NB4 (cell line): ENCODE measurements at regions not wholly inside any gene's neighbourhood (a gene's known extent, or its start where the extent isn't known, plus 50 kb on each side); places are given as distances from the start of the nearest gene placed in this dataset.

ENCODE experiments used
- DNase-seq: peaks from one replicate; pipeline ENCODE4 v3.0.0; 2010; ENCODE audit warnings: low read depth
- H3K4me3 ChIP-seq: one replicate; pipeline ENCODE4 v1.5.1; 2011; ENCODE audit warnings: mild to moderate bottlenecking, low read depth, low read length, moderate library complexity
- MYC ChIP-seq: IDR thresholded peaks from 2 replicates; pipeline ENCODE4 v1.6.1; 2011; ENCODE audit warnings: low read depth, low read length
- POLR2A ChIP-seq: IDR thresholded peaks from 2 replicates; pipeline ENCODE4 v1.6.1; 2011; ENCODE audit warnings: mild to moderate bottlenecking; ENCODE audit not compliant: insufficient read length; ENCODE audit errors: extremely low read depth
- TF ChIP-seq, protein P1 (sequence below): IDR thresholded peaks from one replicate; pipeline ENCODE4 v1.5.1; 2012; ENCODE audit warnings: low read depth, low read length
- TF ChIP-seq, protein P2 (sequence below): IDR thresholded peaks from 2 replicates; pipeline ENCODE4 v1.6.1; 2011; ENCODE audit warnings: low read depth, low read length

DNA sequence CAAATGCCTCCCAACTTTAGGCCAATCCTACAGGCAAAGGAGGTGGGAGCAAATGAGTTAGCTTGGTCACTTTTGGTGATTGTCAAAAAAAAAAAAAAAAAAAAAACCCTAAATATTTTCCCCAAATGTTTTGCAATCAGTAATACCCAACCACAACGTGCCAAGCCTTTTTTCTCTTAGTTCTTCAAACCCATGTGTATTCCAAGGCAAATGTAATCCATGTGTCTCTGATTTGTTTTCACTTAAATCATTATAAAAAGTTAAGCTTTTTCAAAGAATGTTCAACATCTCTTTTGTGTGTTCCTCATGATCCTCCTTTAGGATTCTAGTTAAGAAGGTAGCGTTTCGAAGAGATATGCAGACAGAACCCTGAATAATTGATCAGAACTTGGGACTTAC is 328.4 kb downstream of the PAPSS1 start:
- H3K4me3 ChIP-seq: no peak overlapping the region
- TF ChIP-seq, protein P1, sequence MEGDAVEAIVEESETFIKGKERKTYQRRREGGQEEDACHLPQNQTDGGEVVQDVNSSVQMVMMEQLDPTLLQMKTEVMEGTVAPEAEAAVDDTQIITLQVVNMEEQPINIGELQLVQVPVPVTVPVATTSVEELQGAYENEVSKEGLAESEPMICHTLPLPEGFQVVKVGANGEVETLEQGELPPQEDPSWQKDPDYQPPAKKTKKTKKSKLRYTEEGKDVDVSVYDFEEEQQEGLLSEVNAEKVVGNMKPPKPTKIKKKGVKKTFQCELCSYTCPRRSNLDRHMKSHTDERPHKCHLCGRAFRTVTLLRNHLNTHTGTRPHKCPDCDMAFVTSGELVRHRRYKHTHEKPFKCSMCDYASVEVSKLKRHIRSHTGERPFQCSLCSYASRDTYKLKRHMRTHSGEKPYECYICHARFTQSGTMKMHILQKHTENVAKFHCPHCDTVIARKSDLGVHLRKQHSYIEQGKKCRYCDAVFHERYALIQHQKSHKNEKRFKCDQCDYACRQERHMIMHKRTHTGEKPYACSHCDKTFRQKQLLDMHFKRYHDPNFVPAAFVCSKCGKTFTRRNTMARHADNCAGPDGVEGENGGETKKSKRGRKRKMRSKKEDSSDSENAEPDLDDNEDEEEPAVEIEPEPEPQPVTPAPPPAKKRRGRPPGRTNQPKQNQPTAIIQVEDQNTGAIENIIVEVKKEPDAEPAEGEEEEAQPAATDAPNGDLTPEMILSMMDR: no peak
- TF ChIP-seq MYC (no peak), POLR2A (no peak)
- no peak for DNase-seq

DNA sequence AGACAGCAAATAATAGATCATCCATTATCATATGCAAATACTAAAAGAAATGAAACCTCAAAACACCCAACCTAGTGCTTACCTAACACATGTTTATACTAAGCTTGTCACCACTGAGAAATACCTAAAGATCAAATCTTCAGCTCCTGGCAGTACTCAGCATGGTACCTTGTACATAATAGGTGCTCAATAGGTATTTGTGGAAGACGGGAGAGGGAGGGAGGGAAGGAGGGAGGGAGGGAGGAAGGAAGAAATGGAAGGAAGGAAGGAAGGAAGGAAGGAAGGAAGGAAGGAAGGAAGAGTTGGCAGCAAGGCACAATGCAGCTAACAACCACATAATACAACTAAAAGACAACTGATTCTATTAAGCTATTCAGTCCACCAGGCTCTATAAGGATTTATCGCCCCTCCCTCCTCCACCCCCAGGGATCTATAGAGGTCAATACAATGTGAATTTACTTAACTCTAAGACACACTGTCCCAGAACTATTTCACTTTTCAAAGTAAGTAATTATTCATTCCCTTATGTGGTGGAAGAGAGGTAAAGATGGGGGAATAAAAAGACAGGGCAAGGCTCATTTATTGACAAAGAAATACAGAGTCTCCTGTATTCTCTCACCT is 328.9 kb downstream of the PAPSS1 start:
- no peak for DNase-seq
- TF ChIP-seq, protein P1: no peak
- no peak for TF ChIP-seq MYC
- TF ChIP-seq, protein P2, sequence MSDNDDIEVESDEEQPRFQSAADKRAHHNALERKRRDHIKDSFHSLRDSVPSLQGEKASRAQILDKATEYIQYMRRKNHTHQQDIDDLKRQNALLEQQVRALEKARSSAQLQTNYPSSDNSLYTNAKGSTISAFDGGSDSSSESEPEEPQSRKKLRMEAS: no peak
- no peak for TF ChIP-seq POLR2A
- no peak overlapping the region for H3K4me3 ChIP-seq

DNA sequence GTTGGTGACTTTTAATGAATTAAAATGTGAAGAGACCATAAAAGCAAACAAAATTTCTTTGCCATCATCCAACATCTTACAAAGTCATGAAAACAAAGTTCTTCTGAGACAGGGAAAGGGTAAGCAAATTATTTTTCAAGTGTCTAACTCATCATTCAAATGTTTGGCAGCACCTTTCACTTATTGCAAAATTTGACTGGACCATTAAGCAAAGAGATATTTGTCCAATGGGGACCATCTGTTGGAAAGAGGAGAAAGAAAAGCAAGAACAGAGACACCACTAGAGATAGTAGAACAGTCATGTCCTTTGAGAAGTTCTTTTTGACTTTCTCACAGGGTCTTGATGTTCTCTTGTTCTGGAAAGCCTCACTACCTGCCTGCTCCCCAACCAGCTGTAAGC is 330.1 kb downstream of the PAPSS1 start:
- no peak for DNase-seq
- TF ChIP-seq, protein P2: no peak
- no peak for TF ChIP-seq MYC
- no peak overlapping the region for H3K4me3 ChIP-seq

DNA sequence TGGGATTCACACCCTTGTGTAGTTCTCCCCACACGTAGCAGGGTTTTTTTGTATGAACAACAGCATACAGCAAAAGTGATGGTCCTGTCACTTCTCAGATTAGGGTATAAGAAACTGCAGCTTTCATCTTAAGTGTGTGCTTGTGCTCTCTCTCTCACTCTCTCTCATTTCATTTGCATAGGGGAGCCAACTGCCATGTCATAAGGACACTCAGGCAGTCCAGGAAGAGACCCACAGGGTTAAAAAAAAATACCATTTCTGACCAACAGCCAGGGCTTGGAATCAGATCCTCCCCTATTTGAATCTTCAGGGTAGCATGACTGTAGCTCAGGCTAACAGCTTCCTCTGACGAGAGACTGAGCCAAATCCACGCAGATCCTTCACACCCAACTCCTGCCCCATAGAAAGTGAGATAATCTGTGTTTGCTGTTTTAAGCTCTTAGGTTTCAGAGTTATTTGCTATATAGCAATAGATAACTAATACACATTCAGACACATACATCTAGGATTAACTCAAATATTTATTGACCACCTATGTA is 331.2 kb downstream of the PAPSS1 start:
- no peak overlapping the region for H3K4me3 ChIP-seq
- DNase-seq: no peak
- TF ChIP-seq, protein P1: no peak
- TF ChIP-seq POLR2A: no peak

DNA sequence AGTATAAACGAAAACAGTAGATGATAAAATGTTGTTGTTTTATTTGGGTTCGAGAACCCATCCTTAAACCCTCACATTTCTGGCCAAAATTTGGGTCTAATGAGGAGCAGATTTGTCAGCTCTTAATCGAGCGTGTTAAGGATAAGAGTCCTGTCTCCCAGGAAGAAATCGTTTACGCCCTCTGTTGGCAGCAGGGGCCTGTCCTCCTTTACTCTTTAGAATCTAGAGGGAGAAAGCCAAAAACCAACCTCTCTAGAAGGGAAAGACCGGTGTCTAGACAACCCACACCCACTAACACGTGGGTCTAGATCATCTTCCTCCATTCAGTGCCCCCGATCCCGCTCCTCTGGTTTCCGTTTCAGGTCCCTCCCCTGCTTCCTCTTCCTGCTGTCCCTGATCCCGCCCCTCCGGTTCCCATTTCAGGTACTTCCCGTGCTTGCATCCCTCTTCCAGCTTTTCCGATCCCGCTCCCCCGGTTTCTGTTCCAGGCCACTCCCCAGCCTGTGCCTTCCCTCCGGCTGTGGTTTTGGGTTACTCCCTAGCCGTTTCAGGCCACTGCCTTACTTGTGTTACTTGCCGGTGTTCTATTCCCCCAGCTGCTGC is 339.1 kb downstream of the PAPSS1 start:
- TF ChIP-seq MYC (no peak), POLR2A (no peak)
- TF ChIP-seq, protein P1: no peak
- TF ChIP-seq, protein P2: no peak
- DNase-seq: no peak
- H3K4me3 ChIP-seq: no peak overlapping the region

DNA sequence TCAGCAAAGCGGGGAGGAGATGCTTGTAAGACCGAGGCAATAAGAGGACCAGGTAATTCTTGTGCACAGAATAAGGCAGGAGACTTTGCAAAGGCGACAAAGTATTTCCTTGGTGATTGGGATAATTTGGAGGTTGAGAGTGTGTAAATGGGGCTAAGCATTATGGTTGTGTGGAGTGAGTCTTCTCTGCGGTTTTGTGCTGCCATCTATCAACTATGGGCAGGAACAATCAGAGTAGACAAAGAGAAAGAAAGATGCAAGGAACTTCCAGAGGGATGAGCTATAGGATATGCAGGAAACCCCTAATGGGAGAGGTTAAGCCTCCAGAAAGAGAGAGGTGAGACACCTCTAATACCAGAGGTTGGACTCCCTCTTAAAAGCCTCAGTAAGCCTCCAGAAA is 339.8 kb downstream of the PAPSS1 start:
- TF ChIP-seq, protein P2: no peak
- TF ChIP-seq, protein P1: no peak
- TF ChIP-seq POLR2A (no peak), MYC (no peak)
- no peak for DNase-seq

More for the DNA sequence above, 339.8 kb downstream of the PAPSS1 start:
- H3K4me3 ChIP-seq: no peak overlapping the region
